Upper lobe of left lung (tissue), 4 donors: ENCODE measurements at regions not wholly inside any gene's neighbourhood (a gene's known extent, or its start where the extent isn't known, plus 50 kb on each side); places are given as distances from the start of the nearest gene placed in this dataset.

Experiments
- CTCF ChIP-seq, 6 experiments: fragments of 450-650 bp in 4 of 6; fragments of 200-600 bp in 2 of 6; sonication (generic) in 2 of 6; IDR thresholded peaks; one replicate each; pipeline ENCODE4 v1.5.1; 2016 to 2019; ENCODE audit warnings: antibody characterized with exemption in 6 of 6
- EP300 ChIP-seq, 4 donors: sonication (generic); formaldehyde crosslinking; IDR thresholded peaks; one replicate each; pipeline ENCODE4 v1.5.1; 2017; ENCODE audit warnings: antibody characterized with exemption in 4 of 4, control low read depth in 2 of 4
- POLR2A ChIP-seq, 4 donors: fragments of 450-650 bp; IDR thresholded peaks; one replicate each; pipeline ENCODE4 v1.5.1; 2016 to 2017; ENCODE audit warnings: antibody characterized with exemption in 4 of 4, mild to moderate bottlenecking in 2 of 4

GRCh38 chr1:118304722-118305359 lies 119.8 kb upstream of the SPAG17 start:
- no peak for TF ChIP-seq EP300 (IDR thresholded peaks at IDR 0.05)
- TF ChIP-seq CTCF (IDR thresholded peaks at IDR 0.05): peak in 4 of 6 experiments; percentile 16 to 44 (median 28)
- no peak for TF ChIP-seq POLR2A (IDR thresholded peaks at IDR 0.05)
